ENCODE measurements at regions not wholly inside any gene's neighbourhood (a gene's known extent, or its start where the extent isn't known, plus 50 kb on each side); places are given as distances from the start of the nearest gene placed in this dataset.

DNA sequence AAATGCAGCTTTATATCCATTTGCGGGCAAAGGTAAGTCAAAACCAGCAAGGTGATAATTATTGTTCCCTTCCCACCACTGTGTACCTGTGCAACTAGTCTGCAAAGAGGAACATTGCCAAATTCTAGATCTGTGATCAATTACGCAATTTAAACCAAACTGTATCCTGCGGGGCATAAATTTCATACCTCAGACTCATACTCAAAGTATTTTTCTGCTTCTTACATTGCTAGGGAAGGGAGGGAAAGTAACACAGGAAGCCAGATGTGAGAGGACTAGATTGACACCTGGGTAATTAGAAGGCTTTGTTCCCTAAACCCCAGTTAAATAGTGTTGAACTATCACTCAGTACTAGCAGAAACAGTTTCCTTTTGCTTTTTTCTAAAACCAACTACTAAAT is 240.2 kb upstream of the ZNF608 start:
- no peak for TF ChIP-seq EZH2 (IDR thresholded peaks at IDR 0.05; ENCODE audit: low read length, unreplicated experiment)
- TF ChIP-seq, protein P1, sequence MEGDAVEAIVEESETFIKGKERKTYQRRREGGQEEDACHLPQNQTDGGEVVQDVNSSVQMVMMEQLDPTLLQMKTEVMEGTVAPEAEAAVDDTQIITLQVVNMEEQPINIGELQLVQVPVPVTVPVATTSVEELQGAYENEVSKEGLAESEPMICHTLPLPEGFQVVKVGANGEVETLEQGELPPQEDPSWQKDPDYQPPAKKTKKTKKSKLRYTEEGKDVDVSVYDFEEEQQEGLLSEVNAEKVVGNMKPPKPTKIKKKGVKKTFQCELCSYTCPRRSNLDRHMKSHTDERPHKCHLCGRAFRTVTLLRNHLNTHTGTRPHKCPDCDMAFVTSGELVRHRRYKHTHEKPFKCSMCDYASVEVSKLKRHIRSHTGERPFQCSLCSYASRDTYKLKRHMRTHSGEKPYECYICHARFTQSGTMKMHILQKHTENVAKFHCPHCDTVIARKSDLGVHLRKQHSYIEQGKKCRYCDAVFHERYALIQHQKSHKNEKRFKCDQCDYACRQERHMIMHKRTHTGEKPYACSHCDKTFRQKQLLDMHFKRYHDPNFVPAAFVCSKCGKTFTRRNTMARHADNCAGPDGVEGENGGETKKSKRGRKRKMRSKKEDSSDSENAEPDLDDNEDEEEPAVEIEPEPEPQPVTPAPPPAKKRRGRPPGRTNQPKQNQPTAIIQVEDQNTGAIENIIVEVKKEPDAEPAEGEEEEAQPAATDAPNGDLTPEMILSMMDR (conservative IDR thresholded peaks at IDR 0.05; ENCODE audit: low read depth, low read length): no peak
